ENCODE measurements at regions not wholly inside any gene's neighbourhood (a gene's known extent, or its start where the extent isn't known, plus 50 kb on each side); places are given as distances from the start of the nearest gene placed in this dataset.

DNA sequence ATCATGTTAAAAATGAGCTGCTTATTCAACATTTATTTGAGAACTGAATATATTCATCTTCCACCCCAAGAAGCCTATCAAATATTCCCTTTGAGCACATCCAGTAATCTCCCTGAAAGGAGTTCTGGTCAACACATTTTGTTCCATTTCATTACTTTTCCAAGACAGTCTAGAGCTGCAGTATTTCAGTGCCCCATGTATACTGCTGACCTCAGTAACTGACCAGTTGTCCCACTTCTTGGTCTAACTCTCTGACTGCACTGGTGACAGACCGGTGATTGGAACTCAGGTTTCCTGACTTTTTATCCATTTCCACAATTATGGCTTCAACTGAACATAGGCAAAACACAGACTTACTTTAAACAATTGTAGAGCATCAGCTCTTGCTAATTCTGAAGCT lies 206.8 kb upstream of the NPSR1 start:
- no peak overlapping the region for H3K4me3 ChIP-seq
- TF ChIP-seq, protein P1, sequence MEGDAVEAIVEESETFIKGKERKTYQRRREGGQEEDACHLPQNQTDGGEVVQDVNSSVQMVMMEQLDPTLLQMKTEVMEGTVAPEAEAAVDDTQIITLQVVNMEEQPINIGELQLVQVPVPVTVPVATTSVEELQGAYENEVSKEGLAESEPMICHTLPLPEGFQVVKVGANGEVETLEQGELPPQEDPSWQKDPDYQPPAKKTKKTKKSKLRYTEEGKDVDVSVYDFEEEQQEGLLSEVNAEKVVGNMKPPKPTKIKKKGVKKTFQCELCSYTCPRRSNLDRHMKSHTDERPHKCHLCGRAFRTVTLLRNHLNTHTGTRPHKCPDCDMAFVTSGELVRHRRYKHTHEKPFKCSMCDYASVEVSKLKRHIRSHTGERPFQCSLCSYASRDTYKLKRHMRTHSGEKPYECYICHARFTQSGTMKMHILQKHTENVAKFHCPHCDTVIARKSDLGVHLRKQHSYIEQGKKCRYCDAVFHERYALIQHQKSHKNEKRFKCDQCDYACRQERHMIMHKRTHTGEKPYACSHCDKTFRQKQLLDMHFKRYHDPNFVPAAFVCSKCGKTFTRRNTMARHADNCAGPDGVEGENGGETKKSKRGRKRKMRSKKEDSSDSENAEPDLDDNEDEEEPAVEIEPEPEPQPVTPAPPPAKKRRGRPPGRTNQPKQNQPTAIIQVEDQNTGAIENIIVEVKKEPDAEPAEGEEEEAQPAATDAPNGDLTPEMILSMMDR (IDR thresholded peaks at IDR 0.05) = no peak
- H3K27ac ChIP-seq = no peak overlapping the region

DNA sequence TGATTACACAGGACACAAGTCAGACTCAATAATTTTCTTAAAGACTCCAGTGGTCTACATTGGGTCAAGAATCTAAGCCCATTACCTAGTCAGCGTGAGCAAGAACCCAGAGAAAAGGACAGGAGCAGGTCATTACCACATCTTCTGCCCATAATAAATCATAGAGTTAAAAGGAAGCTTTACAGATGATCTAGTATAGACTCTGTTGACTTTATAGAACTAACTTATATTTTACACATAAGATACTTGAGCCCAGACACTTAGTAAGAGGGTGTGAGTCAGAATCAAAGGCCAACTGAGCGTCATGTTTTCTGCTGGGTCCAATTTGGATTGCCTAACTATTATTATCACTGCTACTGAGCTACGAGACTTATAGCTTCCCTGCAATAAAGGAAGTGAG lies 206.1 kb upstream of the NPSR1 start:
- DNase-seq (ENCODE audit: low spot score) = no peak
- TF ChIP-seq, protein P1 (IDR thresholded peaks at IDR 0.05) = no peak
- Histone ChIP-seq H3K4me3 (no peak overlapping the region), H3K27ac (no peak overlapping the region)

More for the DNA sequence above, 206.8 kb upstream of the NPSR1 start:
- no peak for DNase-seq (ENCODE audit: low spot score)

DNA sequence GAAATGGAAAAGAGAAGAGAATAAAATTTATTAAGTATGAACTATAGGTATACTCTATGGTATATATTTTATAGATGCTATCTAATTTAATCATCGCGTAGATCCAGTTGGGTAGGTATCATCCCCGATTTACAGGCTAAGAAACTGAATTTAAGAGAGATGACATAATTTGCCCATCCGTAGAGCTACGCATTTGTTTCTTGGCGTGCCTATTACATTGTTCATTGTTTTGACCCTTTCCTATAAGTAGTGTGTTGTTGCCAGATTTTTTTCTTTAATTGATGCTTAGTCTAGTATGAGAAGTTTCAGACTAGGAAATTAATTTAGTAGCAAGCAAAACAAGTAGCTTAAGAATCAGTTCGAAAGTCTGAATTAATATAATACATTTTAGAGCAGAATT lies 205.7 kb upstream of the NPSR1 start:
- H3K27ac ChIP-seq = no peak overlapping the region
- H3K4me3 ChIP-seq = no peak overlapping the region
- TF ChIP-seq, protein P1 (IDR thresholded peaks at IDR 0.05) = no peak
- DNase-seq (ENCODE audit: low spot score) = no peak

DNA sequence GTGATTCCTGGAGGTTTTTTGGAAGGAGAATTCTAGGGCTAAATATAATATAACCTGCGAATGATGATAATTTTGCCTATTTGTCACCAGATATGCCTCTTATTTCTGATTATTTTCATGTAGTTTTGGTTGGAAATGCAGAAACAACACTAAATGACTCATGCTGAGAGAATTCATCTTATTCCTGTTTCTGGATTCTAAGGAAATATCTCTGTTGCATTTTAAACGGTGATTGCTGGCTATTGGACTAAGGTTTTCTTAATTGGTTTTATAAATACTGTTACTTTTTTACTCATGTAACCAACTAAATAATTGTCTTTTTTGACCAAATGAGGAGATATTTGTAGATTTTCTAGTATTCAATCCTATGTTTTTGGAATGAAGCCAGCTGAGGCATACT lies 204.9 kb upstream of the NPSR1 start:
- no peak overlapping the region for H3K4me3 ChIP-seq
- TF ChIP-seq, protein P1 (IDR thresholded peaks at IDR 0.05) = no peak
- no peak for DNase-seq (ENCODE audit: low spot score)

DNA sequence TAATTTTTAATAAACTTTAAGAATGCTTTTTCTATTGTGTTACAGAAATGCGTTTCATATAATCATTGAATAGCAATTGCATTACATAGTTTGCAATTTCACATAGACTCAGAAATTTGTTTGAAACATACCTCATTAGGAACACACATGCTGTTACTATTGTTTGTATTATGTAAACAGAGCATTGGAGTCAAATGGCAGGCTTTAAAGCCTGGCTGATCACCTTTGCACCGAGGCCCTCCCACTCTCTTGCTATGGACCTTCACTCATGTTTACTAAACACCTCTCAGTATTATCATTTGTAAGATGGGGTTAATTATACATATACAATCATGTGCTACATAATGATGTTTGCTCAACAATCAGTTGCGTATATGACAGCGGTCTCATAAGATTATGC lies 203.6 kb upstream of the NPSR1 start:
- Histone ChIP-seq H3K4me3 (no peak overlapping the region), H3K27ac (no peak overlapping the region)
- TF ChIP-seq, protein P1 (IDR thresholded peaks at IDR 0.05) = no peak
- DNase-seq (ENCODE audit: low spot score) = no peak

More for the DNA sequence above, 204.9 kb upstream of the NPSR1 start:
- H3K27ac ChIP-seq = no peak overlapping the region

DNA sequence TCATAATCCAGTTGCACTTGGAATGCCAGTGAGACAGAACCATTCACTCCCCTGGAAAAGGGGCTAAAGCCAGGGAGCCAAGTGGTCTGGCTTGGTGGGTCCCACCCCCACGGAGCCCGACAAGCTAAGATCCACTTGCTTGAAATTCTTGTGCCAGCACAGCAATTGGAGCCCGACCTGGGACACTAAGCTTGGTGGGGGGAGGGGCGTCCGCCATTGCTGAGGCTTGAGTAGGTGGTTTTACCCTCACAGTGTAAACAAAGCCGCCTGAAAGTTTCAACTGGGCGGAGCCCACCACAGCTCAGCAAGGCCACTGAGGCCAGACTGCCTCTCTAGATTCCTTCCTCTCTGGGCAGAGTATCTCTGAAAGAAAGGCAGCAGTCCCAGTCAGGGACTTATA lies 200.7 kb upstream of the NPSR1 start:
- H3K4me3 ChIP-seq = no peak overlapping the region
- TF ChIP-seq, protein P1 (IDR thresholded peaks at IDR 0.05) = no peak
- no peak for DNase-seq (ENCODE audit: low spot score)
- no peak overlapping the region for H3K27ac ChIP-seq

DNA sequence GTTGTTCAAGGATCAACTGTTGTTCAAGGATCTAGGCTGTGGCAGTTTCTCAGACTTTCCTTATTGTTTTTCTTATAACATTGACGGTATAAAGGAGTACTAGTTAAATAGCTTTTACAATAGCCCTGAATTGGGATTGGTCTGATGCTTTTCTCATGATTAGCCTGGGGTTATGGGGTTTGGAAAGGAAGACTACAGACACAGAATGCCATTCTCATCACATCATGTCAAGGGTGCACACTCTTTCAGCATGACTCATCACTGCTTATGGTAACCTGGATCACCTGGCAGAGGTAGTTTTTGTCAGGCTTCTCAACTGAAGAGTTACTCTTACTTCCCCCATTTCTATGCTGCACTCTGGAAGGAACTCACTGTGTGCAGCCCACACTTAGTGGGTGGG lies 194.2 kb upstream of the NPSR1 start:
- TF ChIP-seq, protein P1 (IDR thresholded peaks at IDR 0.05) = no peak
- no peak overlapping the region for H3K27ac ChIP-seq
- DNase-seq (ENCODE audit: low spot score) = no peak
- no peak overlapping the region for H3K4me3 ChIP-seq
